Stomach (tissue), 8 donors: ENCODE measurements at regions not wholly inside any gene's neighbourhood (a gene's known extent, or its start where the extent isn't known, plus 50 kb on each side); places are given as distances from the start of the nearest gene placed in this dataset.

Experiments
- DNase-seq, 2 donors: peaks; one replicate each; pipeline versions ENCODE4 v3.0.0 to v3.0.0-alpha.2; 2013 to 2019
- H3K27ac ChIP-seq, 5 donors: fragments of 200-600 bp in 4 of 5; sonication (generic) in 4 of 5; one replicate each; pipeline ENCODE4 v1.5.1; 2013 to 2019; ENCODE audit warnings: mild to moderate bottlenecking in 1 of 5, moderate library complexity in 1 of 5
- H3K27me3 ChIP-seq, 3 donors: fragments of 200-600 bp; sonication (generic); one replicate each; pipeline ENCODE4 v1.5.1; 2017 to 2019; ENCODE audit warnings: mixed run types in 1 of 3
- H3K36me3 ChIP-seq, 4 donors: fragments of 200-600 bp; sonication (generic); 1 replicate in 3 of 4; 2 replicates in 1 of 4; pipeline ENCODE4 v1.5.1; 2016 to 2019
- H3K4me1 ChIP-seq, 4 donors: fragments of 200-600 bp; sonication (generic); one replicate each; pipeline ENCODE4 v1.5.1; 2016 to 2019
- H3K4me3 ChIP-seq, 4 donors: fragments of 200-600 bp; sonication (generic) in 3 of 4; one replicate each; pipeline ENCODE4 v1.5.1; 2016 to 2019; ENCODE audit warnings: mild to moderate bottlenecking in 1 of 4
- H3K9me3 ChIP-seq, 4 donors: fragments of 200-600 bp; sonication (generic); one replicate each; pipeline ENCODE4 v1.5.1; 2016 to 2019
- EP300 ChIP-seq: sonication (generic); formaldehyde crosslinking; IDR thresholded peaks from one replicate; pipeline ENCODE4 v1.6.1; 2017; ENCODE audit warnings: antibody characterized with exemption
- POLR2A ChIP-seq, 4 donors: fragments of 450-650 bp; IDR thresholded peaks; one replicate each; pipeline ENCODE4 v1.6.1; 2016; ENCODE audit warnings: antibody characterized with exemption in 4 of 4, control low read depth in 2 of 4, mild to moderate bottlenecking in 1 of 4, moderate library complexity in 1 of 4
- POLR2AphosphoS5 ChIP-seq, 3 donors: sonication (generic); formaldehyde crosslinking; IDR thresholded peaks; one replicate each; pipeline ENCODE4 v1.6.1; 2016; ENCODE audit warnings: antibody characterized with exemption in 3 of 3
- WGBS, 5 donors: extraction: QIAGEN DNeasy Blood & Tissue Kit in 3 of 5; methylation state at CpG; one replicate each; pipeline versions ENCODE4 v1.1.5 to v1.1.7; 2013 to 2018; 5-methylcytosine and 5-hydroxymethylcytosine counted together
- intact Hi-C: fragments of 100-400 bp; cut with DNase I; formaldehyde crosslinking; loops from one replicate; pipeline ENCODE4 v1.15.1; 2023; ENCODE audit warnings: low total_unique reads
- TF ChIP-seq, protein P1 (sequence below), 7 experiments: fragments of 450-650 bp in 4 of 7; fragments of 200-600 bp in 3 of 7; sonication (generic) in 3 of 7; IDR thresholded peaks; one replicate each; pipeline ENCODE4 v1.5.1; 2016 to 2019; ENCODE audit warnings: antibody characterized with exemption in 7 of 7, control low read depth in 2 of 7, mild to moderate bottlenecking in 1 of 7
- donor health status: healthy with polysubstance abuse.
- donor health status: Bipolar disorder and iron deficiency.
- donor health status: healthy.

DNA sequence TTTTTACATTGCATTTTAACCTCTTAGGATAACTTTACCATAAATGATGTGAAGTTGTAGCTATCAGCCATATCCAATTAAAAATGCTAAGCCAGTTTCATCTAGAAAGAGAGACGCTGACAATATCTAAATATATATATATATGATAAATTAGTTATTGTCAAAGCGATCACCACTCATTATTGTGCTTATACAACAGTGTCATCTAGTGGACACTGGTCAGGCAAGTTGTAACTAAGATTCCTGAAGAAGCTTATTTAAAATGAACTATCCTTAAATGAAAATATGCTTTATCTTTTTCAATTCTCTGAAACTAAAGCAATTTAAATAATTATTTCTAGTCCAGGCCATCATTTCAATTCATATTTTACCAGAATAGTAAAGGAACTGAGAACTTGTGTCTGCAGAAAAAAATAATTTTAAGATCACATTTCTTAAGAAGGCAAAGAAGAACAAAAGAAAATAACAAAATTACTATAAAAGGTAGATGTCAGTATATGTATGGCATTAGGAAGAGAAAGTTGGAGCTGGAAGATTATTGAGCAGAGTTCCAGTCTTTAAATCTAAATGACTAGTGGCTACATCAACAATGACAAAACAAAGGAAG, 193.3 kb upstream of the SNX7 start:
- Histone ChIP-seq H3K27ac (no peak overlapping the region), H3K4me1 (peaks cover 0 to 7% (median 0%) of the 10 kb centered on the region in 4 donors), H3K9me3 (no peaks in the 10 kb centered on the region), H3K36me3 (no peaks in the 10 kb centered on the region), H3K4me3 (no peak overlapping the region), H3K27me3 (no peaks in the 10 kb centered on the region)
- intact Hi-C loops: no loop called here
- WGBS, 5 donors: 3 to 8% (median 8%) methylated on average over 2 of the region's 2 CpGs
- peak in 1 of 2 donors; percentile 76 for DNase-seq
- TF ChIP-seq POLR2A (IDR thresholded peaks at IDR 0.05): no peak
- no peak for TF ChIP-seq EP300
- TF ChIP-seq POLR2AphosphoS5 (IDR thresholded peaks at IDR 0.05): no peak
- TF ChIP-seq, protein P1, sequence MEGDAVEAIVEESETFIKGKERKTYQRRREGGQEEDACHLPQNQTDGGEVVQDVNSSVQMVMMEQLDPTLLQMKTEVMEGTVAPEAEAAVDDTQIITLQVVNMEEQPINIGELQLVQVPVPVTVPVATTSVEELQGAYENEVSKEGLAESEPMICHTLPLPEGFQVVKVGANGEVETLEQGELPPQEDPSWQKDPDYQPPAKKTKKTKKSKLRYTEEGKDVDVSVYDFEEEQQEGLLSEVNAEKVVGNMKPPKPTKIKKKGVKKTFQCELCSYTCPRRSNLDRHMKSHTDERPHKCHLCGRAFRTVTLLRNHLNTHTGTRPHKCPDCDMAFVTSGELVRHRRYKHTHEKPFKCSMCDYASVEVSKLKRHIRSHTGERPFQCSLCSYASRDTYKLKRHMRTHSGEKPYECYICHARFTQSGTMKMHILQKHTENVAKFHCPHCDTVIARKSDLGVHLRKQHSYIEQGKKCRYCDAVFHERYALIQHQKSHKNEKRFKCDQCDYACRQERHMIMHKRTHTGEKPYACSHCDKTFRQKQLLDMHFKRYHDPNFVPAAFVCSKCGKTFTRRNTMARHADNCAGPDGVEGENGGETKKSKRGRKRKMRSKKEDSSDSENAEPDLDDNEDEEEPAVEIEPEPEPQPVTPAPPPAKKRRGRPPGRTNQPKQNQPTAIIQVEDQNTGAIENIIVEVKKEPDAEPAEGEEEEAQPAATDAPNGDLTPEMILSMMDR (IDR thresholded peaks at IDR 0.05): peak in 5 of 7 experiments; percentile 20 to 62 (median 35)

DNA sequence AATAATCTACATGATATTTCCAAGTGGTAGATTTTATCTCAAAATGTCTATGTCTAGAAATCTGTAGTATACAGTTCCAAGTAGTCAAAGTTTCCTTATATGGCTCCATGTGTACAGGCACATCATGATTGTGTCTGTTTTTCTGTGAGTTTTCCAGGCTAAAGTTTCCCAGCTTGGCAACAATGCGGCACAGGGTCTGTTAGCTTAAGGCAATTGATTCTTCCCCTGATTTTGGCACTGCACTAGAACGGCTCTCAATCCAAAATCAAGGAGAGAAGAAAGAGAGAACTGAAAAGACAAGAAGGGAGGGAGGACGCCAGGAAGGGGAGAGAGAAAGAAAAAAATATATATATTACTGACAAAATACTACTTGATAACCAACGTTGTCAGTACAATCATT, 193.9 kb upstream of the SNX7 start:
- Histone ChIP-seq H3K27ac (no peak overlapping the region), H3K4me1 (peaks cover 0 to 7% (median 0%) of the 10 kb centered on the region in 4 donors), H3K9me3 (no peaks in the 10 kb centered on the region), H3K4me3 (no peak overlapping the region), H3K27me3 (no peaks in the 10 kb centered on the region), H3K36me3 (no peaks in the 10 kb centered on the region)
- no peak for DNase-seq
- TF ChIP-seq EP300: no peak
- no peak for TF ChIP-seq POLR2AphosphoS5 (IDR thresholded peaks at IDR 0.05)
- TF ChIP-seq, protein P1 (IDR thresholded peaks at IDR 0.05): no peak
- TF ChIP-seq POLR2A (IDR thresholded peaks at IDR 0.05): no peak
- intact Hi-C loops: no loop called here
- WGBS, 5 donors: 34 to 45% (median 42%) methylated on average over 4 of the region's 4 CpGs

DNA sequence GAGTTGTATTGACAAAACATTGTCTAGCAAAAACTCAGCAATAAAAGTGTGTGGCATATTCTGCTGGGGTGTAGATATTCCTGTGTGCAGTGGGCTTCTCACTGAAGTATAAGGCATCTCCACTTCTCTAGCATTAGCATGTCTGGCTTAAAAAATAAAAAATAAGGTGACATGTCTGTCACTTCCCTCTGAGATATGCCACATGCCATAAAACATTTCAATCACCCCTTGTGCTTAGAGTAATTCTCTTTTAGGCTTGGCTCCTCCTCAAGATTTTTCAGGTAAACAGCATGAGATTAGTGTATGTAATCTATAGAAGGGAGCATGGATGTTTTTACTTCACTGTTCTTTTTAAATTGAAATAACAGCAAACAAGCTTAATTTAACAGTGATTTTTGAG, 194.4 kb upstream of the SNX7 start:
- no peaks in the 10 kb centered on the region for H3K36me3 ChIP-seq
- H3K9me3 ChIP-seq: no peaks in the 10 kb centered on the region
- no peaks in the 10 kb centered on the region for H3K27me3 ChIP-seq
- TF ChIP-seq POLR2AphosphoS5 (IDR thresholded peaks at IDR 0.05) (no peak), POLR2A (IDR thresholded peaks at IDR 0.05) (no peak), EP300 (no peak)
- TF ChIP-seq, protein P1 (IDR thresholded peaks at IDR 0.05): no peak
- H3K4me1 ChIP-seq: peaks cover 0 to 7% (median 0%) of the 10 kb centered on the region in 4 donors
- DNase-seq: no peak
- no peak overlapping the region for H3K27ac ChIP-seq
- H3K4me3 ChIP-seq: no peak overlapping the region
- intact Hi-C loops: no loop called here

DNA sequence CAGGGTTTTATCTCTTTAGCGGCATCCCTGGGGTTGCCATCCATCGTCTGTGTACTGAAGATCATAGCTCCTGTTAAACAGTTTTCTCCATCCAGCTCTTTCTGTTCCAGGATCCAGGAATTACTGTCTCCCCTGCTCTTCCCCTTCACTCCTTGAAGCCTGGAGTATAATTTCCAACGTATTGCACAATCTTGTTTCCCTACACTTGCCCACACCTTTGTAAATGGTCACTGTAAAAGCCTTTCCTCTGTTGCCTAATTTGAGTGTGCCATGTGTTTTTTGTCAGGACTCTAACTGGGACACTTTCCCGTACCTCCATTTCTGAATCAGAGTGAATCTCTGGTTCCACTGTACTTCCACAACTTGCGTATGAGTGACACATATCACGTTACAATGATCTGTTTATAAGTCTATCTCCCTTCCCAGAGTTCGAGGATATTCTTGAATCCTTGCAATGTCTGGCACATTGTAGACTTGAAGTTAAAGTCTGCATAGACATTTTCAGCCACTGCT, 199.6 kb upstream of the SNX7 start:
- no peaks in the 10 kb centered on the region for H3K36me3 ChIP-seq
- DNase-seq: no peak
- intact Hi-C loops: no loop called here
- no peak overlapping the region for H3K27ac ChIP-seq
- H3K9me3 ChIP-seq: no peaks in the 10 kb centered on the region
- no peaks in the 10 kb centered on the region for H3K4me1 ChIP-seq
- TF ChIP-seq POLR2AphosphoS5 (IDR thresholded peaks at IDR 0.05) (no peak), EP300 (no peak), POLR2A (IDR thresholded peaks at IDR 0.05) (no peak)
- TF ChIP-seq, protein P1 (IDR thresholded peaks at IDR 0.05): no peak
- H3K4me3 ChIP-seq: no peak overlapping the region
- no peaks in the 10 kb centered on the region for H3K27me3 ChIP-seq
- WGBS, 5 donors: 81 to 88% (median 86%) methylated on average over 7 of the region's 7 CpGs
